Hepatocyte (in vitro differentiated cells): ENCODE measurements at regions not wholly inside any gene's neighbourhood (a gene's known extent, or its start where the extent isn't known, plus 50 kb on each side); places are given as distances from the start of the nearest gene placed in this dataset.
"Not testable (repeated sequence)": the region's sequence is repeated elsewhere in the genome, so short reads cannot be mapped to it uniquely, and the experiment has no call there.

ENCODE experiments used
- DNase-seq: peaks from one replicate; pipeline ENCODE4 v3.0.0-alpha.2; 2016; ENCODE audit warnings: low spot score
- H2AFZ ChIP-seq: fragments of 200-600 bp; sonication (generic); 2 replicates; pipeline ENCODE4 v1.6.0; 2016; ENCODE audit warnings: antibody characterized with exemption, mild to moderate bottlenecking
- H3K27ac ChIP-seq: fragments of 200-600 bp; sonication (generic); 2 replicates; pipeline ENCODE4 v1.5.1; 2016; ENCODE audit warnings: mild to moderate bottlenecking
- H3K27me3 ChIP-seq: fragments of 200-600 bp; sonication (generic); 2 replicates; pipeline ENCODE4 v1.6.1; 2016
- H3K36me3 ChIP-seq: fragments of 200-600 bp; sonication (generic); replicated peaks from 2 replicates; pipeline ENCODE4 v1.5.1; 2016; ENCODE audit warnings: low read depth; ENCODE audit not compliant: insufficient read depth
- H3K4me1 ChIP-seq: fragments of 200-600 bp; sonication (generic); 2 replicates; pipeline ENCODE4 v1.5.1; 2016; ENCODE audit warnings: mild to moderate bottlenecking, moderate library complexity; ENCODE audit not compliant: insufficient read depth
- H3K4me2 ChIP-seq: fragments of 200-600 bp; sonication (generic); 2 replicates; pipeline ENCODE4 v1.6.0; 2016
- H3K4me3 ChIP-seq: fragments of 200-600 bp; sonication (generic); 2 replicates; pipeline ENCODE4 v1.5.1; 2016; ENCODE audit warnings: mild to moderate bottlenecking
- H3K79me2 ChIP-seq: fragments of 200-600 bp; sonication (generic); 2 replicates; pipeline ENCODE4 v1.6.0; 2017; ENCODE audit warnings: mild to moderate bottlenecking
- H3K9me2 ChIP-seq: fragments of 200-600 bp; sonication (generic); replicated peaks from 2 replicates; pipeline ENCODE4 v1.6.0; 2017; ENCODE audit warnings: mild to moderate bottlenecking; ENCODE audit not compliant: insufficient read depth
- H3K9me3 ChIP-seq: fragments of 200-600 bp; sonication (generic); 2 replicates; pipeline ENCODE4 v1.5.1; 2016; ENCODE audit warnings: low read depth, mild to moderate bottlenecking
- H4K20me1 ChIP-seq: fragments of 200-600 bp; sonication (generic); 2 replicates; pipeline ENCODE4 v1.6.0; 2016; ENCODE audit warnings: mild to moderate bottlenecking; ENCODE audit not compliant: insufficient read depth, poor library complexity, severe bottlenecking
- CTCF ChIP-seq: fragments of 200-600 bp; sonication (generic); IDR thresholded peaks from 2 replicates; pipeline ENCODE4 v1.5.1; 2016; ENCODE audit warnings: antibody characterized with exemption, mild to moderate bottlenecking; ENCODE audit not compliant: poor library complexity
- EZH2 ChIP-seq: fragments of 200-600 bp; sonication (generic); IDR thresholded peaks from 2 replicates; pipeline ENCODE4 v1.6.1; 2016; ENCODE audit warnings: antibody characterized with exemption, mild to moderate bottlenecking, borderline replicate concordance
- EZH2phosphoT487 ChIP-seq: fragments of 200-600 bp; sonication (generic); IDR thresholded peaks from one replicate; pipeline ENCODE4 v1.6.1; 2018; ENCODE audit warnings: antibody characterized with exemption, mild to moderate bottlenecking, low read depth, moderate library complexity; ENCODE audit not compliant: unreplicated experiment, severe bottlenecking
- WGBS: methylation state at CpG from one replicate; pipeline ENCODE4 v1.1.6; 2016; ENCODE audit warnings: low lambda C conversion rate; ENCODE audit errors: missing lambda C conversion rate; 5-methylcytosine and 5-hydroxymethylcytosine counted together

- 71% methylated on average over 4 of the region's 4 CpGs for WGBS
- no peak overlapping the region for H3K27ac ChIP-seq
- H2AFZ ChIP-seq = no peak overlapping the region
- H3K36me3 ChIP-seq = no peaks in the 10 kb centered on the region
- H3K79me2 ChIP-seq = no peaks in the 10 kb centered on the region
- no peaks in the 10 kb centered on the region for H3K4me1 ChIP-seq
- no peak overlapping the region for H3K4me3 ChIP-seq
- H3K27me3 ChIP-seq = no peaks in the 10 kb centered on the region
- H4K20me1 ChIP-seq = no peaks in the 10 kb centered on the region
- no peak for TF ChIP-seq EZH2
- TF ChIP-seq CTCF = no peak
- TF ChIP-seq EZH2phosphoT487 = no peak
- H3K4me2 ChIP-seq = no peak overlapping the region
- H3K9me3 ChIP-seq = no peaks in the 10 kb centered on the region
- DNase-seq = no peak
- H3K9me2 ChIP-seq = no peaks in the 10 kb centered on the region
Observed at GRCh38 chr12:125549171-125549570, 483.9 kb downstream of the AACS start.

- Histone ChIP-seq H3K36me3 (no peaks in the 10 kb centered on the region), H4K20me1 (no peaks in the 10 kb centered on the region), H3K9me3 (no peaks in the 10 kb centered on the region), H3K4me2 (no peak overlapping the region), H3K9me2 (no peaks in the 10 kb centered on the region), H3K4me1 (no peaks in the 10 kb centered on the region), H3K27ac (no peak overlapping the region), H3K27me3 (no peaks in the 10 kb centered on the region), H2AFZ (no peak overlapping the region), H3K4me3 (no peak overlapping the region), H3K79me2 (no peaks in the 10 kb centered on the region)
- 69% methylated on average over 4 of the region's 4 CpGs for WGBS
- TF ChIP-seq CTCF (no peak), EZH2 (no peak), EZH2phosphoT487 (no peak)
- DNase-seq = no peak
Observed at GRCh38 chr12:125549836-125550235, 484.6 kb downstream of the AACS start.

GRCh38 chr12:125552295-125552694, 487.1 kb downstream of the AACS start:
- H3K27ac ChIP-seq = no peak overlapping the region
- 67% methylated on average over 4 of the region's 4 CpGs for WGBS
- H3K79me2 ChIP-seq = no peaks in the 10 kb centered on the region
- H3K36me3 ChIP-seq = no peaks in the 10 kb centered on the region
- no peaks in the 10 kb centered on the region for H3K9me2 ChIP-seq
- H3K4me1 ChIP-seq = no peaks in the 10 kb centered on the region
- no peaks in the 10 kb centered on the region for H3K27me3 ChIP-seq
- no peaks in the 10 kb centered on the region for H4K20me1 ChIP-seq
- H2AFZ ChIP-seq = no peak overlapping the region
- DNase-seq = no peak
- TF ChIP-seq CTCF (no peak), EZH2phosphoT487 (no peak), EZH2 (no peak)
- H3K9me3 ChIP-seq = no peaks in the 10 kb centered on the region
- H3K4me2 ChIP-seq = no peak overlapping the region
- H3K4me3 ChIP-seq = no peak overlapping the region

- 89% methylated on average over 5 of the region's 5 CpGs for WGBS
- not testable (repeated sequence) for H3K9me3 ChIP-seq, H3K4me2 ChIP-seq, H3K9me2 ChIP-seq, H4K20me1 ChIP-seq, H3K4me1 ChIP-seq, H2AFZ ChIP-seq, DNase-seq, H3K79me2 ChIP-seq, H3K4me3 ChIP-seq, H3K36me3 ChIP-seq, H3K27me3 ChIP-seq, H3K27ac ChIP-seq
Observed at GRCh38 chr12:125561008-125561407, 495.8 kb downstream of the AACS start.
